Left kidney (tissue), 1 donor: ENCODE measurements at regions not wholly inside any gene's neighbourhood (a gene's known extent, or its start where the extent isn't known, plus 50 kb on each side); places are given as distances from the start of the nearest gene placed in this dataset.

Source experiments
- DNase-seq: peaks from one replicate; pipeline ENCODE4 v3.0.0-alpha.2; 2013

DNA sequence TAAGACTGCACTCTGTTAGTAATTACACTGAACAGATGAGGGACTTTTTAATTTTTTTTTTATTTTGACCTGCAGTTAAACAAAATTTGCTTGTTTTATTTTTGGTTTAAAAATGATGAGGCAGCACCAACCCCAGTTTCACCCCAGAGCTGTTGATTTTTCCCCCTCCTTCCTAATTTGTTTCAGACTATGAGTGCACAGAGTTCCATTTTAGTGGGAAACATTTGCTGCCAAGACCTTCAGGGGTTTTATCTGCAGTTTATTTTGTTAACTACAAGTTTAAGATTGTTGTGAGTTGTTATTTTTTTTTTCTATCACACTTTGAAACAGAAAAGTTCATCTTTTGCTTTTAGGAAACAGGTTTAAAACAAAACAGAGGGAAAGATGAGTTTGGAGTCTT is 455.9 kb upstream of the NR2F2 start:
- DNase-seq, result no peak

- DNase-seq, result no peak
Measured at GRCh38 chr15:95875121-95875643, 455.3 kb upstream of the NR2F2 start.

- no peak for DNase-seq
Measured at GRCh38 chr15:95880031-95880570, 450.4 kb upstream of the NR2F2 start.

DNA sequence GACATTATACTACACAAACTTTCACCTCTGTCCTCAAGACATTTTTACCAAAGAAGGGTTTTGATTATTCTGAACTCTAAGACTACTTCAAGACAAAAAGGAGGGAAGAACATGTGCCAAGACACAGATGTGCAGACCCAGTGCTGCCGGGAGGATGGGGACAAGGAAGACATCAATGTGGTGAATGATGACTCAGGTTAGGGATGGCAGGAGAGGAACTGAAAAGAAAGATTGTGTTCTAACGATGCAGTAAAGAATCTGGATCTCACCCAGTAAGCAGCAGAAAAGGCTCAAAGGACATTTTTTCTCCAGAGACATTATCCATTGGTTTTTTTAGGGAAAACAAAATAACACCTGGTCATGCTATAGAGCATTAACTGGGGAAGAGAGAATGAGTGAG is 449.9 kb upstream of the NR2F2 start:
- no peak for DNase-seq

- DNase-seq, result no peak
Measured at GRCh38 chr15:95883064-95883463, 447.4 kb upstream of the NR2F2 start.

DNA sequence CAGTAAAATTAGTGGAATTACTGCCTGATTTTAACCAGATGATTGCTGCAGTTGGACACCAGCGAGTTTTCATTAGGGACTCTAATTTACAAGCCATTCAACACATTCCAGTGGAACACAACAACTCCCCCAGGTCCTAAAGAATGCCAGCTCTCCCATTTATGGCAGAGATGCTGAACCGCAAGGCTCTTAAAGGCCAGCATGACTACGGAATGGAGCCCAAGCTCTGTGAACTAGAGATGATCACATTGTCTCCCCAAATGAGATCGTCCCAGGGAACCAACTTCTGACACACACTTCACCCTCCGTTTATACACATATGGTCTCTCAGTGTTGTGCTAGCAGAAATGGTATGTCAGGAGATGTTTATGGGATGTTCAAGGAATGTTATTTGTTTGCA is 446.2 kb upstream of the NR2F2 start:
- DNase-seq, result no peak

DNA sequence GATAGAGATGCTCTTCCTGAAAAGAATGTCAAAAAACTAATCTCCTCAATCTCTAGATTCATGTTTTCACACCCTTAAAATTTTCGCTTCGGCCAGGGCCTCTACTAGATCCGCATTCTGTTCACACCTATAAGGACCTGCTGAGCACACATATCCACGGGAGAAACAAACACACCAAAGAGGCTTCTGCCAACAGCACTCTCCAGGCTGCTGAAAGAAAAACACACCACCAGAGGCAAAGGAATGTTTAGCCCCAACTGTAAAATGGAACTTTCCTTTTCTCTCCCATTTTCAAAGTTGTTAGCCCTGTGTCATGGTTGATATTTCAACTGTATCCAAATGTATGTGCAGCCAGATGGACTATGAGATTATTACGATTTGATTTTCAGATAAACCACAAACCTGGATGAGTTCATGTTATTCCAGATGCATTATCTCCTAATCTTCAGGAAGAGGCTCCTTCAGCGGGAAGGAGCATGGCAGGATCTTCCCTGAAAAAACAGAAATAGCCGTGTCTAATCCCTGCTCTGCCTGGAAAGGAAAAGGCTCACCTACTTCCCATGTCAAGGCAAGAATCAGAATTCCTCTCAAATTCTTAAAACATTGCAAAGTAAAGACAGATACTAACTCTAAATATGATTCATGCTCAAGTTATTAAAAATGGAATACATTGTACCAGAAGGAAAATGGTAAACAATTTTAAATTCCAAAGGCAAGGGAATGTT is 442.7 kb upstream of the NR2F2 start:
- DNase-seq, result no peak

DNA sequence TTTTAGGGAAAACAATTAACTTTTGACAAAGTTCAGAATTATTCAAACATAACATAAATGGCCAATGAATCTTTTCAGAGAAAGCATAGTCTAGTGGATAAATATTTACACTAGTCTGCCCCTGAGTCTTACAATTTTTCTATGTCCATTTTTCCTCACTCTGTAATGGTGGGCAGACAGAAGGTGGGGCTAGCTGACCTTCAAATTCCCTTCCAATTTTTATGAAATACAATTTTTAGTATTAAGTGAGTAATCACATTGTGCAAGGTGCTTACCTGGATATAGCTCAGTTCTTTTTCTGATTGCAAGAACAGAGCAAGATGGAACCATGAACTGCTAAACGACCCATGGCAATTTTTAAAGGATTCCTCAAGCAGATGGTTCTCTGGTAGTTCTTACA is 441.7 kb upstream of the NR2F2 start:
- no peak for DNase-seq

DNA sequence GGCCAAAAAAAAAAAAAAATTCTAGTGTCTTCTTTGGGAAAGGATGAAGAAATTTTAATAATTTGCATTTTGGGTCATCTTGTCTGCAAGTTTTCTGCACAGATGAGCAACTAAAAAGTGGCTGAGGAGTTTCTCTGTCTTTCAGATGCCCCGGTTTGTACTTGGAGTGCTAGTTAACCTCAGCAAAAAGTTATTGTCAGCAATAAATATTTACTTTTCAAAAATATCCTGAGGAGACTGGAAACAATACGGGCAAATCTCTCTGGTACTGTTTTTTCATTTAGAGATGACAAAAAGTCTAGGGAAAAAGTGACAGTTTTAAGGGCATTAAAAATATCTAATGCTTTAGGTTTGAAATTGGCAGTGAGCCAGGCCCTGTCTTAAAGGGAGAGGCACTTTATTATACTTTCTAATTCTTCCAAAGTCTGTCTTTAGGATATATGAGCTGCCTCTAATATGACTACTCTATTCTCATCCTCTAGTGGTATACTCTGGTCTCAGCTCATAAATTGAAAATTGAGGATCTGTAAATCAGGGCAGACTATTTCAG is 436.0 kb upstream of the NR2F2 start:
- DNase-seq, result no peak

DNA sequence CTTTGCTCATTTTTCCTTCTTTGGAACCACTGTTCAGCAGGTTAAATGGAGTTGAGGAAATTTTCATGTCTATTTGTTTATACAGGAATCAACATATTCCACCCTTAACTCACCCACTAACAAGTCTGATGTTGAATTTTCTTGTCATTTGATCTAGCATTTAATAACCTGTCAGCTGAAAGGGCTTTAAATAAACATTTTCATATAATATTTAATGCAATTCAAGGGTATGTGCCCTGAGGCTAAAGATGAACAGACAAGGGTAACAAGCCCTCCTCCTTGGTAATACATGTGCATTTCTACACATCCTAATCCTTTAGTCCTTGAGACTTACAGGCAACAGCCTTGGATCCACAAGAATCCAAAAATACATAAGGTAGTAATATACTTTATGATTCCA is 435.0 kb upstream of the NR2F2 start:
- no peak for DNase-seq

- DNase-seq, result no peak
Measured at GRCh38 chr15:95897651-95898050, 432.8 kb upstream of the NR2F2 start.

GRCh38 chr15:95898761-95899160 is 431.7 kb upstream of the NR2F2 start:
- DNase-seq, result no peak

GRCh38 chr15:95901271-95901670 is 429.2 kb upstream of the NR2F2 start:
- DNase-seq, result no peak

- DNase-seq, result no peak
Measured at GRCh38 chr15:95902606-95903005, 427.9 kb upstream of the NR2F2 start.

DNA sequence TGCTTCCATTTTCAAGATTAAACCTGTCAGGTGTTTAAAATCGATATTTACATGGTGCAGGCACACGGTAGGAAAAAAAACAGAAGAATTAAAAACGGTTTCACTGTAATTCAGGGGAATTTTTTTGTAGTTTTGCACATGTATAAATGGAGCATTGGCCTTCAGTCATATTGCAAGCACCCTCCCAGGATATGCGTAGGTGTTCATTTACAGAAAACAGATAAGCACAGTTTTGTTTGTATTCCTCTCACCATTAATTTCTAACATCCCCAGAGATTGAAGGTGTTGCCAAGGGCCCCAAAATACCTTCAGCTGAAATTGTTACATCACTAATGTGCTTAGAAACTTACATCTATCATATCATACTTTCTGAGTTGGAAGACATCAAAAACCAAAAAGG is 427.1 kb upstream of the NR2F2 start:
- DNase-seq, result no peak

DNA sequence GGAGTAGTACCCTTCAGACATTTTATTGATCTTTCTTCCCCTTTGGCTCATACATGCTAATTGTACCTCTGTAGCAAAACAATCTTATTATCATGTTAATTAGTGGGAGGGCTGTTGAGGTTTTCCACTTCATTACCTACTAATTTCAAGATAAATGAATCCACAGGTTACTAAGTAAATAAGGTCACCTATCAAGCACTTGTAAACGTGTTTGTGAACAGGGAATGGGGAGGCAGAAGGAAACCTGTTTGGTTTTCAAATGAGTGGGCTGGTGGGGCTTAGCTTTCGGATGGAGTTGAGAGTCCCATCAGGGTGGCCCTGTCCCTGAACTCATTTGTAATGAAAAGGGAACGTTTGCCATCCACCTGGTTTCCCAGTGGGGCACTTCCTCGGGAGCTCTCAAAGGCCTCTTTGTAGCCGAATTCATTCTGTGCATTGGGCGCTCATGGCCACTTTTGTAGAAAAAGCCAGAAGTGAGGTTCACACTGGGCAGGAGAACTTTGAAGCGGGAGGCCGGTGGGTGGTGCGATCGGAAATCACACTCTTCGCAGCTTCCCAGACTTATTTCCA is 419.8 kb upstream of the NR2F2 start:
- DNase-seq, result no peak

DNA sequence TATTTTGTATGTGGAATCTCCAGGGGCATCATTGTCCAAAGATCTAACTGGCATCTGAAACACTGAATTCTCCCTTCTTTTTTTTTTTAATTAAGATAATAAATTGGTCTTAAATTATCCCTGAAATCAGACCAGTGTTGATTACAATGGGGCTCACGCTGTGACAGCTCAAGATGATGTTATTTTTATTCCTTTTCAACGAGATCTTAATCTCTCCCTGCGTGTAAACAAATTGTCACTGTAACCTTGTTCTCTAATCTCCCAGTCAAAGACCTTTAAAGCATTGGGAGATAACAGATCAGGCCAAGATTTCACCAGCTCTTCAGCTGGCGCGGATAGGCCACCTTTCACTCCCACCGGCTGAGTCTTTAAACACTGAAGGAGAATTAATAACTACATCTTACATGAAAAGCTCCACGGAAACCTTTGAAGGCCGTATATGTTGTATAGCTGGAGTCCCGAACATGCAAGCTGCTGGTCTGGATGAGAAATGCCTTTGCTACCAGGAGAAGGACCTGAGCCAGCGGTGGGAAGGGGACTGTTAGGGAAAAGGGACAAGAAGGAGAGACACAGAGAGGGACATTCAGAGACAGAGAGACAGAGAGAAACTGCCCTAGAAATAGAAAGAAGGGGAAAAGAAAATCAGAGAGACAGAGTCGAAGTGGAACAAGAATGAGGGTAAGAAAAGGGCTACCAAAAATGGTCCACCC is 418.8 kb upstream of the NR2F2 start:
- no peak for DNase-seq

DNA sequence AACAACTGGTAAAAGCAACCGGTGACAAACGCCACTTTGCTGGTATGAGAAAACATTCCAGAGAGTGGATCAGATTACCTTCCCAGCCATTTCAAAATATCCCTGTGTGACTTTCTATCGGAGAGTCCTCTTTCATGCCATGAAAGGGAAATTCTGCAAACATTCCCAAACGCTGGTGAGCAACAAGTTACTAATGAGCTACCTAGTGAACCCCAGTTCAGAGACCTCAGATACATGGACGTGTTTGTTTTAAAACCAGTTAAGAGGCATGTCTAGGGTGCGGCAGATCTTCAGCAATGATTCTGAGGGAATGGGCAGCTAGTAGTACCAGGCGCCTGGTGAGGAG is 418.2 kb upstream of the NR2F2 start:
- DNase-seq, result no peak

DNA sequence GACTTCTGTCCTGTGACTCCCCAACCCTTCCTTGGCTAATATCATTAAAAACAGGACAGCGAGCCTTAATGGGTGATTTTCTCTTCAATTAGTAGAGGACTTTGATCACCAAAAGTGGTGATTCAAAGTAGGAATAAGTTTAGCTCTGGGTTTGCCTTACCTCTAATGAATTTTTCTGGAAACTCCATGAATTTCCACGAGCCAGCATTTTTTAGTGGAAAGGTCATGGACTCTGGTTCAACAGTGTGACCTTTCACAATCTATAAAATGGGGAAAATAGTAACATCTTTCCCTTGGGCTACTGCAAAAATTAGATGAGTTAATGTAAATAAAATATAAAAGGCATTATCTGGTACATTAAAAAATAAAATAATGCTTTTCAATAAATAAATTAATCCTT is 417.8 kb upstream of the NR2F2 start:
- DNase-seq, result no peak

- no peak for DNase-seq
Measured at GRCh38 chr15:95916568-95916967, 413.9 kb upstream of the NR2F2 start.

- DNase-seq, result no peak
Measured at GRCh38 chr15:95918525-95918924, 412.0 kb upstream of the NR2F2 start.

DNA sequence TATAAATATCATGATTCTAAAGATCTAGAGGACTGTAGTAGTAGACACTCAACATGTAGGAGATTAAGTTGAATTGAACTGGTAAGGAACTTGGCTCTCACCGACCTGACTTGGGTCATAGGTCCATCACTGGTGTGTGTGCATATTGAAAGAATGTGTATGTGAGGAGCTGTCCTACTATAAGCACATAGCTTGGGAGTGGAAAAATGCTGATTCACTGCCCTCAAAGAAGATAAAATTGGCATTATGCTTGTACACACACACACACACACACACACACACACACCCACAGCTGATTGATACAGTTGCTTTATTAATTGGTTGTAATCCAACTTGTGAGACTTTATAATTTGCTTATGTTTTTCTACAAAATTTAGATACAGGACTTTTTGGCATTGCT is 411.0 kb upstream of the NR2F2 start:
- DNase-seq, result no peak

GRCh38 chr15:95921404-95921803 is 409.1 kb upstream of the NR2F2 start:
- no peak for DNase-seq
